Naive B cell (primary cell): ENCODE measurements at regions not wholly inside any gene's neighbourhood (a gene's known extent, or its start where the extent isn't known, plus 50 kb on each side); places are given as distances from the start of the nearest gene placed in this dataset.

Source experiments
- ATAC-seq, 2 donors: fragments of 150-1000 bp; cut with Tn5 transposase; 2 replicates each; pipeline ENCODE4 v1.10.0; 2021; ENCODE audit warnings: low read depth in 2 of 2, mild to moderate bottlenecking in 2 of 2, moderate library complexity in 2 of 2
- DNase-seq: peaks from one replicate; pipeline ENCODE4 v3.0.0; 2022
- H3K27ac Mint-ChIP-seq, 6 donors: one replicate each; pipeline ENCODE4 v1.8.0; 2020 to 2022; ENCODE audit warnings: mild to moderate bottlenecking in 6 of 6, mixed read lengths in 6 of 6, moderate library complexity in 5 of 6, inconsistent platforms in 2 of 6
- H3K27me3 Mint-ChIP-seq, 3 donors: one replicate each; pipeline ENCODE4 v1.8.0; 2021 to 2022; ENCODE audit warnings: mixed read lengths in 3 of 3, mild to moderate bottlenecking in 1 of 3
- H3K36me3 Mint-ChIP-seq, 2 donors: one replicate each; pipeline ENCODE4 v1.8.0; 2020 to 2022; ENCODE audit warnings: mixed read lengths in 2 of 2, inconsistent platforms in 1 of 2, mild to moderate bottlenecking in 1 of 2
- H3K4me1 Mint-ChIP-seq, 3 donors: one replicate each; pipeline ENCODE4 v1.8.0; 2020 to 2022; ENCODE audit warnings: mixed read lengths in 3 of 3, inconsistent platforms in 1 of 3, mild to moderate bottlenecking in 1 of 3, moderate library complexity in 1 of 3
- H3K4me3 Mint-ChIP-seq, 8 donors: one replicate each; pipeline ENCODE4 v1.8.0; 2020 to 2022; ENCODE audit warnings: mild to moderate bottlenecking in 8 of 8, mixed read lengths in 8 of 8, moderate library complexity in 8 of 8, inconsistent platforms in 2 of 8
- H3K9me3 Mint-ChIP-seq, 7 donors: one replicate each; pipeline ENCODE4 v1.8.0; 2020 to 2022; ENCODE audit warnings: mixed read lengths in 7 of 7, mild to moderate bottlenecking in 5 of 7, inconsistent platforms in 2 of 7, moderate library complexity in 1 of 7

- Mint-ChIP-seq H3K36me3 (no peaks in the 10 kb centered on the region), H3K4me1 (no peaks in the 10 kb centered on the region), H3K9me3 (peaks cover 0 to 4% (median 2%) of the 10 kb centered on the region in 7 donors), H3K27ac (no peak overlapping the region), H3K4me3 (no peak overlapping the region), H3K27me3 (no peaks in the 10 kb centered on the region)
- ATAC-seq (no peak), DNase-seq (no peak)
Observed at GRCh38 chrX:34576864-34577263, 80.2 kb downstream of the TMEM47 start.

DNA sequence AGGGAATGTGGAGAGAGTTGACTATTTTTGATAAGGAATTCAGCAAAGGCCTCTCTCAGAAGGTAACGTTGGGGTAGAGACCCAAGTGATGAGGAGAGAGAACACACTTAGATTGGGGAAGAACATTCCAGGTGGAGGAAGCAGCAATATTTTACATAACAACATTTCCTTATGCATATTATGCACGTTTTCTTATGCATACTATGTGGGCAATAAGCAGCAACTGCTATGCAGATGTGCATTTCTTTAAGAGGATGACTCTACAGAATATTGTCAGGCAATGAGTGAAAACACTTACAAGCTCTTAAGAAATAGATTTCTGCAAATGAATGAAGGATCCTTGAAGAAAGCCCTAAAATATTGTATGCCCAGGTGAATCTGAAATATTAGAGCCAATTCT is 91.1 kb downstream of the TMEM47 start:
- Mint-ChIP-seq H3K4me1 (no peaks in the 10 kb centered on the region), H3K27me3 (no peaks in the 10 kb centered on the region), H3K9me3 (peaks cover 2 to 16% (median 8%) of the 10 kb centered on the region in 7 donors), H3K4me3 (no peak overlapping the region), H3K27ac (no peak overlapping the region), H3K36me3 (no peaks in the 10 kb centered on the region)
- no peak for ATAC-seq
- no peak for DNase-seq

GRCh38 chrX:34563804-34564203 is 93.3 kb downstream of the TMEM47 start:
- no peaks in the 10 kb centered on the region for H3K36me3 Mint-ChIP-seq

DNA sequence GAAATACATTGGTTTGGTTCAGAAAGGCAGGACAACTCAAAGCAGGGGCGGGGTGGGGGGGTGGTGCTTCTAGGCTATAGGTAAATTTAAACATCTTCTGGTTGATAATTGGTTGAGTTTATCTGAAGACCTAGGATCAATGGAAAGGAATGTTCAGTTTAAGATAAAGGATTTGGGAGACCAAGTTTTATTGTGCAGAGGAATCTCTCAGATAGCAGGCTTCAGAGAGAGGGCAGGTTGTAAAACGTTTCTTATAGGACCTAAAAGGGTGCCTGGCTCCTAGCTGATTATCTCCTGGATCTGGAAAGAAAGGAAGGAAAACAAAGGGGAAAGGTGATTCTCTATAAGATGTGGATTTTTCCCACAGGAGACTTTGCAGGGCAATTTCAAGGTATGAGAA is 94.0 kb downstream of the TMEM47 start:
- ATAC-seq: no peak
- no peak overlapping the region for H3K4me3 Mint-ChIP-seq
- no peaks in the 10 kb centered on the region for H3K36me3 Mint-ChIP-seq
- DNase-seq: no peak
- peaks cover 0 to 8% (median 4%) of the 10 kb centered on the region in 7 donors for H3K9me3 Mint-ChIP-seq
- H3K27ac Mint-ChIP-seq: no peak overlapping the region
- H3K27me3 Mint-ChIP-seq: no peaks in the 10 kb centered on the region
- no peaks in the 10 kb centered on the region for H3K4me1 Mint-ChIP-seq

More at GRCh38 chrX:34563804-34564203, 93.3 kb downstream of the TMEM47 start:
- H3K9me3 Mint-ChIP-seq: peaks cover 0 to 9% (median 5%) of the 10 kb centered on the region in 7 donors
- H3K27ac Mint-ChIP-seq: no peak overlapping the region
- ATAC-seq: no peak
- DNase-seq: no peak
- no peaks in the 10 kb centered on the region for H3K4me1 Mint-ChIP-seq
- H3K4me3 Mint-ChIP-seq: no peak overlapping the region
- no peaks in the 10 kb centered on the region for H3K27me3 Mint-ChIP-seq

GRCh38 chrX:34562006-34562405 is 95.1 kb downstream of the TMEM47 start:
- ATAC-seq: no peak
- Mint-ChIP-seq H3K27me3 (no peaks in the 10 kb centered on the region), H3K9me3 (peaks cover 0 to 8% (median 4%) of the 10 kb centered on the region in 7 donors), H3K4me3 (no peak overlapping the region), H3K27ac (no peak overlapping the region), H3K4me1 (no peaks in the 10 kb centered on the region), H3K36me3 (no peaks in the 10 kb centered on the region)
- DNase-seq: no peak

- ATAC-seq (no peak), DNase-seq (no peak)
- H3K9me3 Mint-ChIP-seq: peaks cover 0 to 11% (median 5%) of the 10 kb centered on the region in 7 donors
- H3K36me3 Mint-ChIP-seq: no peaks in the 10 kb centered on the region
- no peaks in the 10 kb centered on the region for H3K4me1 Mint-ChIP-seq
- H3K27ac Mint-ChIP-seq: no peak overlapping the region
- H3K4me3 Mint-ChIP-seq: no peak overlapping the region
- no peaks in the 10 kb centered on the region for H3K27me3 Mint-ChIP-seq
Observed at GRCh38 chrX:34560180-34560579, 96.9 kb downstream of the TMEM47 start.

GRCh38 chrX:34559325-34559724 is 97.8 kb downstream of the TMEM47 start:
- no peaks in the 10 kb centered on the region for H3K27me3 Mint-ChIP-seq
- no peak overlapping the region for H3K4me3 Mint-ChIP-seq
- DNase-seq (no peak), ATAC-seq (no peak)
- no peaks in the 10 kb centered on the region for H3K36me3 Mint-ChIP-seq
- H3K4me1 Mint-ChIP-seq: no peaks in the 10 kb centered on the region
- H3K27ac Mint-ChIP-seq: no peak overlapping the region
- peaks cover 0 to 11% (median 5%) of the 10 kb centered on the region in 7 donors for H3K9me3 Mint-ChIP-seq

GRCh38 chrX:34557733-34558132 is 99.4 kb downstream of the TMEM47 start:
- no peaks in the 10 kb centered on the region for H3K27me3 Mint-ChIP-seq
- ATAC-seq (no peak), DNase-seq (no peak)
- H3K27ac Mint-ChIP-seq: no peak overlapping the region
- peaks cover 0 to 11% (median 5%) of the 10 kb centered on the region in 7 donors for H3K9me3 Mint-ChIP-seq
- H3K36me3 Mint-ChIP-seq: no peaks in the 10 kb centered on the region
- H3K4me3 Mint-ChIP-seq: no peak overlapping the region
- no peaks in the 10 kb centered on the region for H3K4me1 Mint-ChIP-seq

DNA sequence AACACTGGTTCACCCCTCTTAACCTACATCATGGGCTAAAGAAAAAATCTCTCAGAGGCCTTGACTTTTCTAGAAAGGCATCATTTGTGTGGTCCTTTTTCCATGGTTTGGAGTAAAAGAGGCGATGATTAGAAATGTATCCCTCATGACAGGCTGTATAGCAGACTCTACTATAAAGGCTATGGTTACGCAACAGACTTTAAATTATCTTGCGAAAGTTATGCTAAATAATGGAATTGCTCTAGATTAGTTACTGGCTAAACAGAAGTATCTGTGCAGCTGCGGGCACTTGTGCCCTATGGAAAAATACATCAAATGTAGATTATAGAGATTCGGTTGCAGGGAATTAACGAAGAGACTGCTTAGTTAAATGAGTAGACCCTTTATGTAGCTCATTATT is 101.6 kb downstream of the TMEM47 start:
- Mint-ChIP-seq H3K4me1 (no peaks in the 10 kb centered on the region), H3K27me3 (no peaks in the 10 kb centered on the region), H3K27ac (no peak overlapping the region), H3K9me3 (peaks cover 0 to 11% (median 5%) of the 10 kb centered on the region in 7 donors), H3K36me3 (no peaks in the 10 kb centered on the region), H3K4me3 (no peak overlapping the region)
- ATAC-seq: no peak
- no peak for DNase-seq

DNA sequence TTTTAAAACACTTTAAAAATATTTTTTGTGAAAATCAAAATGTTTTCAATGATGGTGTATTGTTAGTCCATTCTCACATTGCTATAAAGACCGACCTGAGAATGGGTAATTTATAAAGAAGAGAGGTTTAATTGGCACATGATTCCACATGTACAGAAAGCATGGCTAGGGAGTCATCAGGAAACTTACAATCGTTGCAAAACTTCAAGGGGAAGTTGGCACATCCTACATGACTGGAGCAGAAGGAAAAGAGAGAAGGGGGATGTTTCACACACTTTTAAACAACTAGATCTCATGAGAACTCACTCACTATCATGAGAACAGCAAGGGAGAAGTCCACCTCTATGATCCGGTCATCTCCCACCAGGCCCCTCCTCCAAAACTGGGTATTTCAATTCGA is 110.7 kb downstream of the TMEM47 start:
- Mint-ChIP-seq H3K36me3 (no peaks in the 10 kb centered on the region), H3K4me3 (no peak overlapping the region), H3K27ac (no peak overlapping the region), H3K9me3 (peaks cover 0 to 13% (median 1%) of the 10 kb centered on the region in 7 donors), H3K27me3 (no peaks in the 10 kb centered on the region), H3K4me1 (no peaks in the 10 kb centered on the region)
- ATAC-seq (no peak), DNase-seq (no peak)

DNA sequence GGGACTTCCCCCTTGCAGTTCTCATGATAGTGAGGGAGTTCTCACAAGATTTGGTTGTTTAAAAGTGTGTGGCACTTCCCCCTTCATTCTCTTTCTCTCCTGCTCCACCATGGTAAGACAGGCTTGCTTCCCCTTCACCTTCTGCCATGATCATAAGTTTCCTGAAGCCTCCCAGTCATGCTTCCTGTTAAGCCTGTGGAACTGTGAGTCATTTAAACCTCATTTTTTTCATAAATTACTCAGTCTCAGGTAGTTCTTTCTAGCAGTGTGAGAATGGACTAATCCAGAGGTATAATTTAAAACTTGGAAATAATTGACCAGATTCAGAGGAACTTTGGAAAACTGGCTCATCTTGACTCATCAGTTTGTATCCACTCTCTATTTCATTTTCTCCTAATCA is 129.0 kb downstream of the TMEM47 start:
- no peaks in the 10 kb centered on the region for H3K27me3 Mint-ChIP-seq
- H3K9me3 Mint-ChIP-seq: peaks cover 0 to 2% (median 0%) of the 10 kb centered on the region in 7 donors
- no peak overlapping the region for H3K4me3 Mint-ChIP-seq
- DNase-seq: no peak
- no peak overlapping the region for H3K27ac Mint-ChIP-seq
- ATAC-seq: no peak
- no peaks in the 10 kb centered on the region for H3K4me1 Mint-ChIP-seq
- no peaks in the 10 kb centered on the region for H3K36me3 Mint-ChIP-seq

GRCh38 chrX:34521563-34521962 is 135.5 kb downstream of the TMEM47 start:
- Mint-ChIP-seq H3K4me3 (no peak overlapping the region), H3K27ac (no peak overlapping the region), H3K27me3 (no peaks in the 10 kb centered on the region), H3K36me3 (no peaks in the 10 kb centered on the region), H3K9me3 (peaks cover 0 to 6% (median 0%) of the 10 kb centered on the region in 7 donors), H3K4me1 (no peaks in the 10 kb centered on the region)
- ATAC-seq (no peak), DNase-seq (no peak)

GRCh38 chrX:34509394-34509793 is 147.7 kb downstream of the TMEM47 start:
- no peak overlapping the region for H3K27ac Mint-ChIP-seq
- H3K9me3 Mint-ChIP-seq: peaks cover 0 to 25% (median 4%) of the 10 kb centered on the region in 7 donors
- no peaks in the 10 kb centered on the region for H3K4me1 Mint-ChIP-seq
- H3K27me3 Mint-ChIP-seq: no peaks in the 10 kb centered on the region
- no peak overlapping the region for H3K4me3 Mint-ChIP-seq
- no peaks in the 10 kb centered on the region for H3K36me3 Mint-ChIP-seq
- ATAC-seq (no peak), DNase-seq (no peak)

DNA sequence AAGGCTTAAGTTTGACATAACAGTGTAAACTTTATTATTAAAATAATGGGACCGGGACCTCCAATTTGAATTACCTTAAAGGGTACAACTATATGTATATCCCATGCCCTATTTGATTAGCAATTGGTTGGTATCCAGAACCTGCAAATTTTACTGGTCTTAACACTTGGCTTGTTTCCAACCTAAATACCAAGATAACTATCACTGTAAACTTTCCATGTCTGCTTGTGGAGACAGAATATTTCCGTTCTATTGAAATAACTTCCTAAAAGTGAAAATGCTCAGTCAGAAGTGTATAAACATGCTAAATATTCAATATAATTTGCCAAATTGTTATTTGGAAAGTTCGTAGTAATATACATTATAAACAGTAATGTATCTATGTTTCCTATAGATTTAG is 154.0 kb downstream of the TMEM47 start:
- Mint-ChIP-seq H3K4me3 (no peak overlapping the region), H3K27me3 (no peaks in the 10 kb centered on the region), H3K4me1 (no peaks in the 10 kb centered on the region), H3K36me3 (no peaks in the 10 kb centered on the region), H3K27ac (no peak overlapping the region), H3K9me3 (peaks cover 4 to 32% (median 9%) of the 10 kb centered on the region in 7 donors)
- ATAC-seq (no peak), DNase-seq (no peak)

GRCh38 chrX:34493086-34493485 is 164.0 kb downstream of the TMEM47 start:
- Mint-ChIP-seq H3K36me3 (no peaks in the 10 kb centered on the region), H3K4me1 (no peaks in the 10 kb centered on the region), H3K4me3 (no peak overlapping the region), H3K9me3 (peaks cover 0 to 3% (median 0%) of the 10 kb centered on the region in 7 donors), H3K27ac (no peak overlapping the region), H3K27me3 (no peaks in the 10 kb centered on the region)
- ATAC-seq (no peak), DNase-seq (no peak)
